GM20000 (cell line): ENCODE measurements at regions not wholly inside any gene's neighbourhood (a gene's known extent, or its start where the extent isn't known, plus 50 kb on each side); places are given as distances from the start of the nearest gene placed in this dataset.
"Not testable (repeated sequence)": the region's sequence is repeated elsewhere in the genome, so short reads cannot be mapped to it uniquely, and the experiment has no call there.

ENCODE experiments used
- DNase-seq: peaks from one replicate; pipeline ENCODE4 v3.0.0; 2012; ENCODE audit warnings: low spot score
- CTCF ChIP-seq: IDR thresholded peaks from 2 replicates; pipeline ENCODE4 v1.5.1; 2012; ENCODE audit warnings: mild to moderate bottlenecking, control low read depth; ENCODE audit errors: extremely low read depth, missing control alignments

- no peak for DNase-seq
- TF ChIP-seq CTCF, result no peak
These were observed 486.8 kb upstream of the IRAK1BP1 start for GRCh38 chr6:78380541-78380940.

DNA sequence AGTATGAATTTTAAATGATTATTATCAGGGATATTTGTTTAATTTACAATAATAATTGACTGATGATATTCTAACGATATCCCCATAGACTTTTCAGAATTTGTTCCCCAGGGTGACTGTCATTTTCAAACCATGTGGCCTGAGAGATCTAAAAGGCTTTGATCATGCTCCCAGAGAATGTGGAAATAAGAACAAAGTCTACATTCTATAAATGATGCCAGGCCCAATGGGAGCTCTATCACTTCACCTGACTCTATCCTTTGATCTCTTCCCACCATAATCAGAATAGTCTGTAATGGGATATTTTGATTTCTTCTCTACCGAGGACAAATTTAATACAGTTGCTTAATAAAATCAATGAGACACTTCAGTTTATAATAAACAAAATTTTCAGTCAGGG lies 483.4 kb upstream of the IRAK1BP1 start:
- no peak for TF ChIP-seq CTCF
- no peak for DNase-seq

DNA sequence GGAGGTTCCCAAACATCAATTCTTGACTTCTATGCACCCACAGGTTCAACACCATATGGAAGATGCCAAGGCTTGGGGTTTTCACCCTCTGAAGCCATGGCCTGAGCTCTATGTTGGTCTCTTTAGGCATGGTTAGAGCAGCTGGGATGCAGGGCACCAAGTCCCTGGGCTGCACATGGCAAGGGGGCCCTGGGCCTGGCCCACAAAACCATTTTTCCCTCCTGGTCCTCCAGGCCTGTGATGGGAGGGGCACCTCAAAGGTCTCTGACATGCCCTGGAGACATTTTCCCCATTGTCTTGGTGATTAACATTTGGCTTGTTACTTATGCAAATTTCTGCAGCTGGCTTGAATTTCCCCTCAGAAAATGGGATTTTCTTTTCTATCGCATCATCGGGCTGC lies 480.5 kb upstream of the IRAK1BP1 start:
- DNase-seq, result not testable (repeated sequence)

DNA sequence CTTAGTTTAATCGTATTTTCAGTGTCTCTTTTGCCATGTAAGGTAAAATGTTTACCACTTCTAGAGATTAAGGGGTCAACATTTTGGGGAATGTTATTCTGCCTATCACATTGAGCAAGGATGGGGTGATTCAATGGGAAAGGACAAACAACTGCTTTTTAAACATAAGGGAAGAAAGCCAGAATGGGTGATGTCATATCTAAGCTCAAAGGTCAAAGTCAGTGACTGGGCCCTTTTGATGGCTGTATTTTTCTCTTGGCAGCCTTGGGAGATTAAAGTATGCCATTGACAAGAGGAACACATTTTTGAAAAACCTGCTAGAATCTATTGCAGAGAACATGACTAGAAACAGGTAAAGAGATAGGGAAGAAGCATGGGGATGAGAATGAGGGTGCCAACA lies 477.3 kb upstream of the IRAK1BP1 start:
- DNase-seq, result no peak
- TF ChIP-seq CTCF, result no peak

- TF ChIP-seq CTCF, result no peak
These were observed 469.9 kb upstream of the IRAK1BP1 start for GRCh38 chr6:78397499-78397898.

DNA sequence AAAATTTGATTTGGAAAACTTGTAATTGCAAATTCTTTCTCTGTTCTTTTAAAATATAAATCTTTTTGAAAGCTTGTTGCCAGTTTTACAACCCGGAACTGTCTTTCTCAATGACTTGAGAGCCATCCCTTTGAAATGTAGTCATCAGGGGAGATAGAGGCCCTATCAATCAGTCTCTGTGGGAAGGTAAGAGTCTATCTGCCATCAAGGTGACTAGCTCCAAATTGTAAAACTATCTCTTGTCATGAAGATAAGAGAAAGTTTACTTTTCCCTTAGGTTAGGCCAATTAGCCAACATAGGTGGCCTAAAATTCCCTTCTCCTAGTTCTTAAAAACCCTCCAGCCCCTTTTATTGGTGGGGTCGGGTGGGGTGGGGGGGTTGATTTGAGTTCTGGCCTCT lies 469.1 kb upstream of the IRAK1BP1 start:
- TF ChIP-seq CTCF, result no peak
- DNase-seq, result no peak

More at GRCh38 chr6:78397499-78397898, 469.9 kb upstream of the IRAK1BP1 start:
- no peak for DNase-seq

DNA sequence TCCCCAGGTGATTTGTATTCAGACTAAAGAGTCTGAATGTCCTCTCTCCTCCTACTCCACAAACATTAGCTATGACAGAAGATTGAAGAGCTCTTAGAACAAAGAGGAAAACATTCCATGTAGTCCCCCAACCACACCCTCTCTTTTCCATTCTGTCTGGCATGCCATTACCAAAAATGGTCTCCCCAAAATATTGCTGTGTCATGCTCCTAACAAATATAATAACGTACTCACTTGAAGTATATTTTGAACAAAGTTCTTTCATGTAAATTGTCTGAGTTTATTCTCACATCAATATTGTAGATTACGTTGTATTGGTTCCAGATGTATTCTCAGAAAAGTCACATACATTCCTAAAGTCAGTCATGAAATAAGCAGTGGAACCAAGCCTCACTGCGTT lies 467.3 kb upstream of the IRAK1BP1 start:
- no peak for TF ChIP-seq CTCF
- no peak for DNase-seq

DNA sequence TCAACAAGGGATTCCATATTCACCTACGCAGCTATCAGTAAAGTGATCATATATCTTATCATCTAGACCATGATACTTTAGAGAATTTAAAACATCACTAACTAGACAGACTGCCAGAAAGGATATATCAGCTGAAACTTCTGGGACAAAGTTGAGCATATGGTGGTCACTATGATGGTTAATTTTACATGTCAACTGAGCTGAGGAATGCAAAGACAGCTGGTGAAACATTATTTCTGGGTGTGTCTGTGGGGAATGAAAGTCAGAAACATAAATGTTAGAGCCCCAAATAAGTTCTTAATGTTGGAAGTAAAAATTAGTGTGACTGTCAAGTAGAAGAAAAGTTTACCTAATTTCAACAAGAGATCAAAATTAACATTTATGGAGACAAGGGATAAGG lies 440.0 kb upstream of the IRAK1BP1 start:
- no peak for DNase-seq
- no peak for TF ChIP-seq CTCF
